Erythroblast (primary cell): ENCODE measurements at regions not wholly inside any gene's neighbourhood (a gene's known extent, or its start where the extent isn't known, plus 50 kb on each side); places are given as distances from the start of the nearest gene placed in this dataset.

Experiments
- GATA1 ChIP-seq: IDR thresholded peaks from 2 replicates; pipeline ENCODE4 v1.6.1; 2011; ENCODE audit warnings: low read depth, mild to moderate bottlenecking, control low read depth, low read length, moderate library complexity
- POLR2A ChIP-seq: IDR thresholded peaks from 2 replicates; pipeline ENCODE4 v1.6.1; 2011; ENCODE audit warnings: mild to moderate bottlenecking, low read length

GRCh38 chr2:49251251-49251650 lies 96.9 kb upstream of the FSHR start:
- TF ChIP-seq POLR2A (no peak), GATA1 (no peak)
